Fibroblast of lung (primary cell): ENCODE measurements at regions not wholly inside any gene's neighbourhood (a gene's known extent, or its start where the extent isn't known, plus 50 kb on each side); places are given as distances from the start of the nearest gene placed in this dataset.

Experiments used
- EZH2 ChIP-seq: IDR thresholded peaks from 2 replicates; pipeline ENCODE4 v1.5.1; 2012; ENCODE audit warnings: low read length, control low read depth, mild to moderate bottlenecking; ENCODE audit errors: missing control alignments
- TF ChIP-seq, protein P1 (sequence below), 2 donors: IDR thresholded peaks in 1 of 2; conservative IDR thresholded peaks in 1 of 2; 1 replicate in 1 of 2; 2 replicates in 1 of 2; pipeline ENCODE4 v1.5.1; 2011 to 2012; ENCODE audit warnings: low read length in 2 of 2, control low read depth in 1 of 2, inconsistent platforms in 1 of 2, low read depth in 1 of 2, mild to moderate bottlenecking in 1 of 2

DNA sequence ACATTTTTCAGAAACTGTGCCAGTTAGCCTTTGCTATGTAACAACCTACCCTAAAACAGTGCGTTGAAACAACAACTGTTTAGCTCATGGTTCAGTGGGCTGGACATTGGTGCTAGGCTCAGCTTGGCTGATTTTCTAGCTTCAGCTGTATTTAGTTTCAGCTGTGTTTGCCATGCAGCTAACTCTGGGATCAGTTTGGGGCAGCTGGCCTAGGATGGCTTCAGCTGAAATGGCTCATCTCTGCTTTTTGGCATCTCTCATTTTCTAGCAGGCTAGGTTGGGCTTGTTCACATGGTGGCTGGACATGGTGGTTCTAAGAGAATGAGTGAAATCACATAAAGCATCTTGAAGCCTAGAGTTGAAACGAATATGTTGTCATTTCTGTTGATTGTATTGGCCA lies 464.2 kb downstream of the QKI start:
- TF ChIP-seq, protein P1, sequence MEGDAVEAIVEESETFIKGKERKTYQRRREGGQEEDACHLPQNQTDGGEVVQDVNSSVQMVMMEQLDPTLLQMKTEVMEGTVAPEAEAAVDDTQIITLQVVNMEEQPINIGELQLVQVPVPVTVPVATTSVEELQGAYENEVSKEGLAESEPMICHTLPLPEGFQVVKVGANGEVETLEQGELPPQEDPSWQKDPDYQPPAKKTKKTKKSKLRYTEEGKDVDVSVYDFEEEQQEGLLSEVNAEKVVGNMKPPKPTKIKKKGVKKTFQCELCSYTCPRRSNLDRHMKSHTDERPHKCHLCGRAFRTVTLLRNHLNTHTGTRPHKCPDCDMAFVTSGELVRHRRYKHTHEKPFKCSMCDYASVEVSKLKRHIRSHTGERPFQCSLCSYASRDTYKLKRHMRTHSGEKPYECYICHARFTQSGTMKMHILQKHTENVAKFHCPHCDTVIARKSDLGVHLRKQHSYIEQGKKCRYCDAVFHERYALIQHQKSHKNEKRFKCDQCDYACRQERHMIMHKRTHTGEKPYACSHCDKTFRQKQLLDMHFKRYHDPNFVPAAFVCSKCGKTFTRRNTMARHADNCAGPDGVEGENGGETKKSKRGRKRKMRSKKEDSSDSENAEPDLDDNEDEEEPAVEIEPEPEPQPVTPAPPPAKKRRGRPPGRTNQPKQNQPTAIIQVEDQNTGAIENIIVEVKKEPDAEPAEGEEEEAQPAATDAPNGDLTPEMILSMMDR (conservative IDR thresholded peaks at IDR 0.05 in 1 of 2, IDR thresholded peaks at IDR 0.05 in 1 of 2; ENCODE audit: low read depth in 1 of 2, low read length in 2 of 2) = no peak
- no peak for TF ChIP-seq EZH2
